ENCODE measurements at regions not wholly inside any gene's neighbourhood (a gene's known extent, or its start where the extent isn't known, plus 50 kb on each side); places are given as distances from the start of the nearest gene placed in this dataset.

DNA sequence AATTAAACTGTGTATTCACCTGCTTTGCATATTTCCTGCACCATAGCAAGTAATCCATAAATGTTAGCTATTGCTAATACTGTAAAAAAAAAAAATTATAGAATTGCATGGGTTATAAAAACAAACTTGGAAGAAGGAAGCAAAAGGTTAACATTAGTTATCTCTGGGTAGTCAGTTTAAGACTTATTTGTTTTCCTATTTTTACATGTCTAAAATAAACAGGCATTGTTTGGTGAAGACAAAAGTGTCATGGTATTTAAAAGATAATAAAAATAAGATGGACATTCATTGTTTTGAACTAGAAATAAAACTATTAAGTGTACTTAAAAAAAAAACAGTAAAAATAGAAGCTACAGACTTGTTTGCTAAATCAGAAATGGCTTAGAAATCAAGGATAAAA lies 313.8 kb downstream of the SOX9 start:
- no peak for FAIRE-seq
- no peak for DNase-seq (ENCODE audit: low spot score in 2 of 2)

DNA sequence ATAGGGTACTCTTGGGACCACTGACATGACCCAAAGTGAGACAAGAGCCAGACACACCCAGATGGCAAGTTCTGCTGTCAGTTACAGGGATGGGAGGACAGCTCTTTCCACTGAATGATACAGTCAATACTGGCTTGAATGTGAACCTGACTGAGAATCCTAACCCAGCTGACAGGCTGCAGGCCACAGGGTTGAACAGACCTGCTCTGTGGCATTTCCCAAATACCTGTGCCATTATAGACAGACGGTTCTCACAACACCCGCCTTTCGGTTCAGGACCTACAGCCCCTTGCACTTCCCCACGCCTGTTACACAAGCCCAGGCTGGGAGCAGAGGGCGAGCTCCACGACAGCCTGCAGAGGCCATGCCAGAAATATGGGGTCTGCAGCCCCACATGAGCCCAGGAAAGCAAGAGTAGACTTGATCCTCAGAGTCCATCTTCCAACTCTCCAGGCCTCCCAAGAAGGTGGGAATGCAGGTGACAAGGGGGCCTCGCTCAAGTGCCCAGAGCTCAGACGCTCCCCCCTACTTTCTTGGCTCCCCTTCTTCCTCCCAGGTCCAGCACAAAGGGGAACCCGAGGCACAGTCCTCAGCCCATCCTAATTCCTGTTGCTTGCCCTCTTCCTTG lies 314.3 kb downstream of the SOX9 start:
- DNase-seq (ENCODE audit: low spot score in 2 of 2) (no peak), FAIRE-seq (no peak)

DNA sequence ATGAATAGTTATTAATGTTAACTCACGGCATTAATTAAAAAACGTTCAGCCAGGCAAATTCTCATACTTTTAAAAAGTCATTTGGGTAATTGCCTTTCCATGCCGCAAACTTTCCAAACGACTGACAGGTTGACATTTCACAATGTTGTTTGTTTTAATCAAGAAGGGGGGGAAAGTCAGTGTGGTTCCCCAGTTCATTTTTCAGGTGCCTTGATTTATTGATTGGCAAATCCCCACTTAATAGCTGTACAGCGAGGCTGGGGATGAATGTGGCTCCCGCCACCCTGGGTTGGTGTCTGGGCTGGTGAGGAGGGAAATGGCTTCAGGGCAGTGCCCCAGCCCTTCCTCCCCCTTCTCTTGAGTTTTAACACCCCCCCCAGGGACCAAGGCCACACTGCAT lies 318.0 kb downstream of the SOX9 start:
- FAIRE-seq (no peak), DNase-seq (ENCODE audit: low spot score in 2 of 2) (no peak)

DNA sequence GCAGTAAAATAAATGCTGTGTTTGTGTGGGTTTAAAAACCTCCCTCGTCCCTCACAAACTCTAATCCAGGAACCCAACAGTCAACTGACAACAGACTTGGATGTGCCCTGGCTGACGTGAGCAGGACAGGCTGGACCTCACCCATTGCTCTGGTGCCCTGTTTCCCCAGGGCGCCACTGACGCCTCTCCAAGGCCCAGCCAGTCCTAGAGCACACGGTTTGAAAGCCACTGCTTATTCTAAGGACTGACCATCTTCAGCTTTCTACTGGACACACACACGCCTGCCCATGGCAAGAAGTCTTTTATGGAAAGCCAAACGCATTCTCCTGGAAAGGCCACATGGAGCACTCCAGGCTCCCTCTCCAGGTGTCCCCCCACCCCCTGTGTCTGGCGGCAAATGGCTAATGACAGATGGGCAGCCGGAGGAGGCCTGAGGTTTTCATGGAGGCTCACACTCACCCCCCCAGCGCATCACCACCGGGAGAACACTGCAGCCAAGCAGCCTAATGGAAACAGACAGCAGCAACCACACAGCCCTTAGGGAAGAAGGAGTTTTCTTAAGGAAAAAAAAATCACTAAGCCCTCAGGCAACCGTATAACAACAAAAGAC lies 319.2 kb downstream of the SOX9 start:
- DNase-seq (ENCODE audit: low spot score in 2 of 2) (no peak), FAIRE-seq (no peak)

DNA sequence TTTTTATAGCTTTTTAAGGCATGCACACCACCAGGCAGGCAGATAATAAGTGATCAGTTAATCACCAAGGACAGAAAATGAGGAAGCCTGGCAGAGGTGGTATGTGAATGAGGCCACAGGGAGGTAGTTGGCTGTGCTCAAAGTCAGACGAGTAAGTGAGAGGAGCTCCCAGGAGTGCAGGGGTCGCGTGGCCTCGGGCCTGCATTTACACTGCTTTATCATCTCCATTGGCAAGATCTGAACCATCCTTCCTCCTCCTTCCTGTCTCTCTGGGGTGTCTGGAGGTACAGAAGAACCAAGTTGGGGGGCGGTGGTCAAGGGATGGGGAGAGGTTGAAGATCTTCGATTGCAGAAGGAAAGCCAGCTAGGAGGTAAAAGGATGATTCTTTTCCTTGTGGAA lies 320.1 kb downstream of the SOX9 start:
- no peak for FAIRE-seq
- DNase-seq (ENCODE audit: low spot score in 2 of 2): no peak

DNA sequence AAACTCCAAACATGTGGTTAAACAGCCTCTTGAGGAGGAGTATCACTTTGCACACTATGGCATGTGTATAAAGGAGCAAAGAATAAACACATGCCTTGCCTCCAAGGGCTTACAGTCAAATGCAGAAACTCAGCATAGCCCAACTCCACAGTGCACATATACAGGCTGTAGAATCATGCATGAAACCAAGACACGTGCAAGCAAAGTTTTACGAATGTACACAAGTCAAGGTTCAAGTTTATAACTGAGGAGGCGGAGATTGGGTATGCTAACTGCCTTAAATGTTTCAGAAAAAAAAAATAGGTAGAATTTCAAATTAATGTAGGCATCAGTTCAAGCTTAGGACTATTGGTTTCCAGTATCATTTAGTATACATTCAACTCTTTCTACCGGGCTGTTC lies 321.1 kb downstream of the SOX9 start:
- FAIRE-seq: no peak

DNA sequence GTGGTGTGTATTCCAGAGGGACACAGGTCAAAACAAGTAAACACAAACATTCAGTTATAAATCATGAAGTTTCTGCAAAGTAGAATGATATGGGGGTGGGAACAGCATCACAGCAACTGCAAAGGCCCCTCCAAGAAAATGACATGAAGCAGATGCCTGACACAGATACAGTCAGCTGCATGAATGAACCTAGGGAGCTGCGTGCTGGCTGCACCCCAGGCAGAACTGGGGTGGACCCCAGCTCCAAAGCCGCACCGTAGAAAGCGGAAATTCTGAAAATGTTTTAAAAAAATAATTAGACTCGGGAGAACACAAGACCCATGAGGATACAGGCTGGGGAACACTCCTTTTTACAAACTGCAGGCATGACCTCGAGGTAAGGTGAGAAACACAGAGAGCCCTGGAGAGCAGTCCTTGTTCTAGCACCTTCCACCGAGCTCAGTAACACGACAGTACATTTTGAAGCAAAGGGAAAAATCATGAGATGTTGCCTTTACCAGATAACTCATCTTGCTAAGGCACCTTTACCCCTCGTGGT lies 323.8 kb downstream of the SOX9 start:
- DNase-seq (ENCODE audit: low spot score in 2 of 2) (no peak), FAIRE-seq (no peak)

More for the DNA sequence above, 321.1 kb downstream of the SOX9 start:
- DNase-seq (ENCODE audit: low spot score in 2 of 2): no peak

DNA sequence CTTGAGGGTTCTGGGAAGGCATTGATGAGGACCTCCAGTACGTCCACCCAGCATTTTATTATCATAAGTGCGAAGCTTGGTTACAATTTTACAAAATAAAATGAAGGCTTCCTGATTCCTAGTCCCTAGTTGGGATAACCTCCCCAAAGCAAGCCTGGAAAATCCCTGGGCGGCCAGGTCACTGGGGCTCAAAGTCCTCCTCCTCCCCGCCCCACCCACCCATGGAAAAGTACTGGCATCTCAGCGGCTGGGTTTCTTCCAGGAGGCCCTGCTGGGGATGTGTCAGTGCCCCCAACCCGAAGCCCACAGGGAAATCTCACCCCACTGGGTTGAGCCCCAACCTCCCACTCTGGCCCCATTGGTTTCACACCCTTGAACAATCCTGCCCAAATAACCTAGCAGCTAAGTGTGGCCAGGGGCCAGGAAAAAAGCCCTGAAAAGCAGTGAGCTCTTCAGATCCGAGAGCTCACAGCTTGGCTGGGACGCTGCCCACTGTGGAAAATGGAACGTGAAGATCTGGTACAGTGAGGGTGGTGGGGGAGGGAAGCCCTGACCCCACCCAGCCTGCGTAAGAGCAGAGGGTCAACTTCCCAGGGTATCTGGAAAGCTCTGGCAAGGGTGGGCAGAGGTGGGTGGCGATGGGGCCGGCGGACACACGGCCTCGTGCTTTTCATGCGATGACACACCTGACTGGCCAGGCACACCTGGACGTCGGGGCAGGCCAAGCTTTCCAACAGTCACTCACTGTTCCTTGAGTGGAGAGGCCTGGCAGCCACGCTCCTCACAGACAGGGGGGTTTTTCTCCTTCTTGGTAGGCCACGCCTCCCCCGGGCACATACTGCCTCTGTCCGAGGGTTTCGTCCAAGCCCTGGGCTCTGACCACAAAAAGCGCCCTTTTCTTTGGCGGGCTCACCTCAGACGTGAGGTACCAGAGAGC lies 324.5 kb downstream of the SOX9 start:
- DNase-seq (ENCODE audit: low spot score in 2 of 2) (no peak), FAIRE-seq (no peak)

DNA sequence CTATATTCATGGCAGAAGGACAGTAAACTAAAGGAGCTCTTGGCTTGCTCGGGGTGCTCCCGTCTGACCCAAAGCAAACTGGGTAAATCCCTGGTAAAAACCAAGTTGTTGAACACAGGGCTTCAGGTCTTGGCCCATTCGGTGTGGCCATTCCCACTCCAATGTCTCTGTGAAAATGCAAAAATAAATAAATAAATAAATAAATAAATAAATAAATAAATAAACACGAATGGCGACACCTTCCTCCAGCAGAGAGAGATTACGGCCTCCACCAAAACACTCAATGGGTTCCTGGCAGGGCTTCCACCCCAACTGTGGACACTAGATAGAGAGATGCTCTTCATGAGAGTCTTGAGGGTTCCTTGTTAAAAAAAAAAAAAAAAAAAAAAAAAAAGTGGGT lies 325.3 kb downstream of the SOX9 start:
- no peak for FAIRE-seq
- DNase-seq (ENCODE audit: low spot score in 2 of 2): no peak

DNA sequence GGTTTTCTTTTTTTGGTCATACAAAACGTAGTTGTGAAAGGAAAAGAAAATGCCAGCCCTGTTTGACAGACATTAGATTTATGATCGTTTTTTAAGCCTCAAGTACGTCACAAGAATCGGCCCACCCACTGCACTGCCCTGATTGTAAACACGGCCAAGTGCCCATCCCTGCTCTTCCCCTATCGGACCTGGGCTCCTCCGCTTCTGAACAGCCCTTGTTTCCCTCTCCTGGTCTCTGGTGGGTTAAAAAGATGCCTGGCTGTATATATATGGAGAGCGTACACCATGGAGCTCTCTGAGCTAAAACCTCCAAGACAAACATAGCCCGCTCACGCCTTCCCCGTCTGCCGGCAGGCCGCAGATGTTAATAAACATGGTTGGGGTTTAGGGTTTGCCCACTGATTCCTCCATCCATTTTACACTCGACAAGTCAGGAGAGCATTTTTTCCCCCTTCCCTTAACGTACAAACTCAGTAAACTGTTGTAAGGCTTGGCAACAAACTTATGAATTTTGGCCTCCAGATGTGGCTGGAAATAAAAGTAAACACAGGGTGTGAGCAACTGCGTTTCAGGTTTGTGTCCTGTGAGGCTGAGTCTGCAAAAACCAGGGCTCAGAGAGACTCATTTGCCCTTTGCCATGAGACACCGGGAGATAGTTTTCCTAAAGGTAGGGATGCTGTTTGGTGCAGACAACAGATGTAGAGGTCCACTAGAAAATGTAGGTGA lies 325.9 kb downstream of the SOX9 start:
- no peak for DNase-seq (ENCODE audit: low spot score in 2 of 2)
- no peak for FAIRE-seq

DNA sequence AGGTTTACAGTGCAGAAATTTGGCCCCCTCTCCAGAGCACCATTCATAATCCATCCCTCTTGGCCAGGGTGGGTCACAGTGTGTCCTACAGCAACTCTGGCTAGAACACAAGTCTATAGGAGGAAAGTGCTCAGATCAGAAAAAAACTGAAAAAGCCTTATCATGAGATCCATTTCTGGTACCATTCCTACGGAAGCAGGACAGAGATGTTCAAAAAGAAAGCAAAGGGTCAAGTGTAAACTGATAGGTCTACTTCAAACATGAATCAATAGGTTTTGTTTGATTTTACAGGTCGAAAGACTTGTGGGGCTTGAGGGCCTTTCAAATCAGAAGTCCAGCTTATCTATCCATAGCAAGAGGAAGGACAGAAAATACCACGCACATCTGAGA lies 326.4 kb downstream of the SOX9 start:
- FAIRE-seq (no peak), DNase-seq (ENCODE audit: low spot score in 2 of 2) (no peak)

DNA sequence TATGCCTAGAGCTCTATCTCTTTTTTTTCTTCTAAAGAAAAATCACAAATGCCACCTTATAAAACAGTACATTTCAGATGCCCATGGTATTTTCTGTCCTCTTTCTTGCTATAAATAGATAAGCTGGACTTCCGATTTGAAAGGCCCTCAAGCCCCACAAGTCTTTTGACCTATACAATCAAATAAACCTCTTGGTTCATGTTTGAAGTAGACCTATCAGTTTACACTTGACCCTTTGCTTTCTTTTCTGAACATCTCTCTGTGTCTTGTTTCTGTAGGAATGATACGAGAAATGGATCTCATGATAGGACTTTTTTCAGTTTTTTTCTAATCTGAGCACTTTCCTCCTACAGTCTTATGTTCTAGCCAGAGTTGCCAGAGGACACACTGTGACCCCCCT lies 327.2 kb downstream of the SOX9 start:
- no peak for FAIRE-seq
- DNase-seq (ENCODE audit: low spot score in 2 of 2): no peak

DNA sequence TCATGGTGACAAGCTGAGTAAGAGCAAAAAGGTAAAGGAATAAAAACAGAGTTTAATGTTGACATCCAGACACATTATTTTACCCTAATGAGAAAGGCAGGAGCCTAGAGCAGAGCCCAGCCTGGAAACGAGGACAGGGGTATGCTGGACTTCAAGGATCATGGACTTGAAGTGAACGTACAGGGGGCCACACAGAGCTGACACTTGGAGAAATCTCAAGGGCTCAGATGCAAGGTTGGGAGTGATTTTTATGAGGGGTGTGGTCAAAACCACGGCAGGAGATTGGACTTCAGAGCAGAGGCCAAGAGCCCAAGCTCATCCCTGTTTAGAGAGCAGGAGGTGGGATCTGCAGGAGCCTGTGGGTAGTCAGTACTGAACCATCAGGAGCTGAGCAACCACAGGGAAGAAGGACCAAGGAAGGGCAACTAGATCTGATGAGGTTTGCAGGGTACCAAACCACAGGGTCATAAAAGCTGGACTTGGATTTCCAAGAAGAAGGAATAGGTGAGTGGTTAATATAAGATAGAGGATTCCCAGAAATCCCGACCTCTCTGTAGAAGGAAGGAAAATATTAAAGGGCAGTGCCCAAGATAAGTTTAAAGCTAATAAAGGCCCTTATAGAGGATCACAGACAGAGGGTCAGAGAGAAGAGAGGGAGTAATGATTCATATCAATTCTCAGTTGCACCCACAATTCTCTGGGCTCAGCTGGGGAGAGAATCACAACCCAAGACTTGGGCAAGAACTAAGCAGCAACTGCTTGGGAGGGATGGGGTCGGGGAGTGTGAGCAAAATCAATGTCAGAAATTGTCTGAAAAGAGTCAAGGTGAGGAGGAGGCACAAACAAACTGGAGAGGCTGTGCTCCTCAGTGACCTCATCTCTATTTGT lies 331.7 kb downstream of the SOX9 start:
- DNase-seq (ENCODE audit: low spot score in 2 of 2): no peak
- no peak for FAIRE-seq

DNA sequence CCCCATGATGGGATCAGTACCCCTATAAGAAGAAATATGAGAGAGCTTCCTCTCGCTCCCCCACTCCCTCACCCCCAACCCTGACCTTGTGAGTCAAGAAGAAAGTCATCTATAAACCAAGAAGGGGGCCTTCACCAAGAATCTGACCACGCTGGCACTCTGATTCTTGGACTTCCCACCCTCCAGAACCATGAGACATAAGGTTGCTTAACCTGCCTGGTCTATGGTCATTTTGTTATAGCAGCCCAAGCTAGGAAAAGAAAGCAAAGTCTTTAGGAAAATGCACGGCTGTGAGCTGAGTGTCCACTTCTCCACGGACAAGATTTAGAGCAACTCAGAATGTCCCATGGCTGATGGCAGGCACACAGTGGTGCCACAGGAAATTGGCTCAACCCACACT lies 333.5 kb downstream of the SOX9 start:
- no peak for FAIRE-seq
- no peak for DNase-seq (ENCODE audit: low spot score in 2 of 2)

DNA sequence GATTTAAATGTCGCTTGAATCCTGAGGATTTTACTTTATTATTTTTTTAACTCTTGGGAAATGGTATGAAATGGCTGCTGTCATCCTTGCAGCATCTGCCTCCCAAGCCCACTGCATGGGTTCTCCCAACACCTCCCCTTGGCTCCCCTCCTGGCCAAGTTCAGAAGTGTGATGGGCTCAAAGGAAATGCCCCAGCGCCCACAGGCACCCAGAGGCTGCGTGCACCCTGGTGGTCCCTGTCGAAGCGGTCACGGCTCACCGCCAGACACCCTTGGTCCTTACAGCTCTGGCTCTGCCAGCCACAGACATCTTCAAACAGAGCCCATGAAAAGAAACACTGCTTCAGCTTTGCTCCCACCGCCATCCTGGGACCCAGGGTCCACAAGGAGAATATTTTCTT lies 334.7 kb downstream of the SOX9 start:
- FAIRE-seq: no peak
- DNase-seq (ENCODE audit: low spot score in 2 of 2): no peak

DNA sequence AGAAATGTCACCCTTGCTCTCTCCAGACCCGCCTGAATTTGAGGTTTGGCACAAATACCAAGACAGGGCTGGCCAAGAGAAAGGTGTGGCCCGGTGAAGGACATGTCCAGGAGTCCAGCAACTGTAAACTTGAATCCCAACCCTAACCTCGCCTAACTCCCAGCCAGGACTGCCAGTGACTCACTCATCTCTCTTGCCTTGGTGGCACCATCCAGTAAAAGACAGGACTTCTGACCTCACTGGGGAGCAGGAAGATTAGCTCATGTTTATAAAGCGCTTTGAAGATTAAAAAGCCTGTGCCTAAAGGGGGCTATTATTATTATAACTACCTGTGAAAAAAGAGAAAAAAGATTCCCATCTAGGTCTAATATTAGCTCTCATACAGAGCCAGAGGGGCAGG lies 335.3 kb downstream of the SOX9 start:
- DNase-seq (ENCODE audit: low spot score in 2 of 2): no peak
- no peak for FAIRE-seq

DNA sequence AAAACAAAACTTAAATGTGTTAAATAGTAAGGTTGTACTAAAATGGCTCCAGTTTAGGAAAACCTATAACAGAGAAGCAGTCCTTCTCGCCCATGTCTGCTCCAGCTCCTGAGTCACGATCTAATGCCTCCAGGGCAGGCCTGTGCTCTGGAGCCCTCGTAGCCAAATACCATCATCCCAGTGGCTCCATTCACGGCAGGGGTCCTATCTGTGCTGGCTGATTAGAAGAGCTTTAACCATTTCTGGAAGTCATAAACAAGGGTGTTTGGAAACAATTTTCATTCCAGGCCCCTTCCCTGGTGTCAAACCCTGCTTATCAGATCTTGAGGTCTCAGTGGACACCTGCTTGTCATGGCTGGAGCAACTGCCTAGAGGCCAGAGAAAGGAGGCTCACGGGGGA lies 336.9 kb downstream of the SOX9 start:
- no peak for DNase-seq (ENCODE audit: low spot score in 2 of 2)
- no peak for FAIRE-seq

DNA sequence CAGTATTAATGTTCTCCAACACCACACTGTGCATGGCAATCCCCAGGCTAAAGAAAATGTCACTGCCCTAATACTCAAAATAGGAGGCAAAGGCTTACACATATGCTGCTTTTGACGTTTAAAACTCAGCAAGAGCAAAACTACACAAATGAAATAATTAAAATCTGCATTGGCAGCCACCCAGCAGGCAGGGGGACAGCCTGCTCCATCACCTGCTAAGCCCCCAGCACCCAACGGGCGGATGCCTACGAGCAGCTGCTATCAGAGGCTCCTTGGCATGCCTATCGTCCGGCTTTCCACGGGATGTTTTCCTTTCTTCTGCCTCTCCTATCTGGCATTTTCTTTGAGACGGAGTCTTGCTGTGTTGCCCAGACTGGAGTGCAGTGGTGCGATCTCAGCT lies 337.5 kb downstream of the SOX9 start:
- no peak for DNase-seq (ENCODE audit: low spot score in 2 of 2)
- no peak for FAIRE-seq

DNA sequence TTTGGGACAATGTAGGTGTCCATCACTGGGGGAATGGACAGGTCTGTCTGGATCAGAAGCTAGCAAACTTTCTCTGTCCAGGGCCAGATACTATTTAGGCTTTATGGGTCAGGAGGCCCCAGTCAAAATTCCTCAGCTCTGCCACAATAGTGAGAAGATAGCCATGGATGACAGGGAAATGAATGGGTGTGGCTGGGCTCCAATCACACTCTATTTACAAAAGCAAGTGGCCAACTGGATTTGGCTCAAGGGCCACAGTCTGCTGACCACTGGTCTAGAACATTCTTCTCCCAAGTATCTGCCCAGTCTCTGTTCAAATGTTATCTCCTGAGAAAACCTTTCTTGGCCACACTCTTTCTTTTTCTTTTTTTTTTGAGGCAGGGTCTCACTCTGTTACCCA lies 339.9 kb downstream of the SOX9 start:
- DNase-seq (ENCODE audit: low spot score in 2 of 2) (no peak), FAIRE-seq (no peak)

DNA sequence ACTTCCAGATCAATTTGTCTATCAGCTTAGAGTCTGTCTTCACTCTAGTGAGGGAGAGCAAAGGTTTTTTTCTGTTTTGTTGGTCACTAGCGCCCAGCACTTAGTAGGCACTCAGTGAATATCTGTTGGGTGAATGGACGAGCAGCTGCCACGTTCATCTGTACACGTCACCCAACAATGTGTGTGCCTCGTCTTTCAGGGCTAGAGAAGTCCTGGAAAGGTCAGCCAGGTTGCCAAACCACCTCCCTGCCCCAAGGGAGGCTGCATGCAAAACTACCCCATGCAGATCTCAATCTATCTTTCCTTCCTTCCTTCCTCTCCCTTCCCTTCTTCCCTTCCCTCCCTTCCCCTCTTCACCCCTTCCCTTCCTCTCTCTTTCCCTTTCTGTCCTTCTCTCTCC lies 340.9 kb downstream of the SOX9 start:
- no peak for FAIRE-seq

More for the DNA sequence above, 340.9 kb downstream of the SOX9 start:
- DNase-seq (ENCODE audit: low spot score in 2 of 2): no peak

Measured in frontal cortex (tissue), 3 donors.